ENCODE measurements at regions not wholly inside any gene's neighbourhood (a gene's known extent, or its start where the extent isn't known, plus 50 kb on each side); places are given as distances from the start of the nearest gene placed in this dataset.
"Not testable (repeated sequence)": the region's sequence is repeated elsewhere in the genome, so short reads cannot be mapped to it uniquely, and the experiment has no call there.

DNA sequence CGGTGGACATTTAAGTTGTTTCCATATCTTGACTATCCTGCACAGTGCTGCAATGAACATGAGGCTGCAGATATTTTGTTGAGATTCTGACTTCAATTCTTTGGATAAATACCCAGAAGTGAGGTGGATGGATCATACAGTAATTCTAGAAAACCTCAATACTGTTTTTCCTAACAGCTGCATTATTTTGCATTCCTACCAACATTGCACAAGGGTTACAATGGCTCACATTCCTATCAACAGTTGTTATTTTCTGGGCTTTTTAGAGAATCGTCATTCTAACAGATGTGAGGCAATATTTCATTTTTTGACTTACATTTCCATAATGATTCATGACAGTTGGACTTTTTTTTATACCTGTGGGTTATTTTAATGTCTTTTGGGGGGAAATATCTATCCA lies 716.9 kb upstream of the ANO3 start:
- no peak for DNase-seq (ENCODE audit: low spot score)

DNA sequence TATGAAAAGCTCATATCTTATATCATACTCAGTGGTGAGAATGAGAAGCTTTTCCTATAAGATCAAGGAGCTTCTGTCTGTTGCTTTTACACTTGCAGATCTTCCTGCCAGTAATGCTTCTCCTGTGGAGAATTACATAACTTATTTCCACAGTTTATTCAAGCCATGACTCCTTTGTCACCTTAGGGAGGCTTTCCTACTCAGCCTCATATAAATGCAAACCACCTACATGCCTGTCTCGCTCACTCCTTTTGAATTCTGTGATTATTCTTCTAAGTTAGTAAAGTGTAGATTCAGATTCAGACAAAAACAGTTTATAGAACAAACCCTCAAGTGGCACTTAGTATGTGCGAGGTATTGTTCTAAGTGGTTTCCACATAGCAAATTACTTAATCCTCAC lies 716.1 kb upstream of the ANO3 start:
- DNase-seq (ENCODE audit: low spot score) = no peak

DNA sequence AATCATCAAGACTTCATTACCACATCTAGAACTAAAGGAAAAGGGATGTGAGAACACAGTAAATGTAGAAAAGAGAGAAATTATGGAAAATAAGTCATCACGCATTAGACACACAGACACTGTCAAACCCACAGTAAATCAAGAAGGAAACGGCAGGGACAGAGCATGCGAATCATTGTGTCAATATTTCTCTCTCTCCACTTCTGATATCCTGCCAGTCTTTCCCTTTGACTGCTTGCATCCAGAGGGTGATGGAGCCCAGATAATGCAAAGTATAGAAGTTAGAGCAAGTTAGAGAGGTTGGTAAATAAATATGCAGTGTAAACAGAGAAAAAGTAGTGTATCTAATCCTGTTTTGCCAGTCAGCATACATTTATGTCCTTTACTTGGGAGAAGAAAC lies 706.8 kb upstream of the ANO3 start:
- DNase-seq (ENCODE audit: low spot score) = no peak

DNA sequence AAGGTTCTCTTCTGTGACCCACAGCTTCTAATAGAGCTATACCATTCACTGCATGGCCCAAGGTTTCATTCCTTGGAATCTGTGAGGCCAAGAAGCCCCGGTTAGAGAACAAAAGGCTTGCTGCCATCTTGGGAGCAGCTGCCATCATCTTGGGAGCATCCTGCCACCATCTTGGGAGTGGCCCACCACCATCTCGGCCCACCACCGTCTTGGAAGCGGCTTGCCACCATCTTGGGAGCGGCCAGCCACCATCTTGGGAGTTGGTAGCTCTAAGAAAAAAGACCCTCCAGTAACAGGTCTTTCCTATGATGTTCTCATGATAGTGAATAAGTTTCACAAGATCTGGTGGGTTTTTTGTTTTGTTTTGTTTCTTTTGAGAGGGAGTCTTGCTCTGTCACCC lies 703.9 kb upstream of the ANO3 start:
- no peak for DNase-seq (ENCODE audit: low spot score)

DNA sequence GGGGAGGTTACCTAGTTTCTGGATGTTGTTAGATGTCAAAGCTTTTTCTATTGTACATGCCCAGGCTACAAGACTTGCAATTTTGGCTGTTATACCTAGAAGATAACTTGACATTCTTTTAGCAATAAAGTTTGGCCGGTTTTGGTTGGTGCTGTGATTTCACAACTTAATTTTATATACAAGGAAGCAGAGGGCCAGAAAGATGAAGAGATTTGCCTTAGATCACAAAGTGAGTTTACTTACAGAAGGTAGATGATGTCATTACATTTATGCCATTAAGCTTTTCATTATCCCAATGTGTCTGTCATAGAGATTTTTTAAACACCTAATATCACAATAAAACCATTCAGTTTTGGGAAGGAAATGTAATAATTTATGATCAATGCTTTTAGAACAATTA lies 698.7 kb upstream of the ANO3 start:
- no peak for DNase-seq (ENCODE audit: low spot score)

DNA sequence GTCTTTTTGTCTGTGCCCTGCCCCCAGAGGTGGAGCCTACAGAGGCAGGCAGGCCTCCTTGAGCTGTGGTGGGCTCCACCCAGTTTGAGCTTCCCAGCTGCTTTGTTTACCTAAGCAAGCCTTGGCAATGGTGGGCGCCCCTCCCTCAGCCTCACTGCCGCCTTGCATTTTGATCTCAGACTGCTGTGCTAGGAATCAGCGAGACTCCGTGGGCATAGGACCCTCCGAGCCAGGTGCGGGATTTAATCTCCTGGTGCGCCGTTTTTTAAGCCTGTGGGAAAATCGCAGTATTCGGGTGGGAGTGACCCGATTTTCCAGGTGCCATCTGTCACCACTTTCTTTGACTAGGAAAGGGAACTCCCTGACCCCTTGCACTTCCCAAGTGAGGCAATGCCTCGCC lies 682.7 kb upstream of the ANO3 start:
- DNase-seq (ENCODE audit: low spot score) = not testable (repeated sequence)

DNA sequence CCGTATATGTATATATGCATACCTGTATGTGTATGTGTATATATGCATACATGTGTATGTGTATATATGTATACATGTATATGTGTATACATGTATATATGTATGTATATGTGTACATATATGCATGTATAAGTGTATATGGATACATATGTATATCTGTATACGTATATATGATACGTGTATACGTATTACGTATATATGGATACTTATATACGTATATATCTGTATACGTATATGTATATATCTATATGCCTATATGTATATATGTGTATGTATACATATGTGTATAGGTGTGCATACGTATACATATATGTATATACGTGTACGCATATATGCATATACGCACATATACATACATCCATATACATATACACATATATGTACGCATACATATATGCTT lies 681.6 kb upstream of the ANO3 start:
- no peak for DNase-seq (ENCODE audit: low spot score)

DNA sequence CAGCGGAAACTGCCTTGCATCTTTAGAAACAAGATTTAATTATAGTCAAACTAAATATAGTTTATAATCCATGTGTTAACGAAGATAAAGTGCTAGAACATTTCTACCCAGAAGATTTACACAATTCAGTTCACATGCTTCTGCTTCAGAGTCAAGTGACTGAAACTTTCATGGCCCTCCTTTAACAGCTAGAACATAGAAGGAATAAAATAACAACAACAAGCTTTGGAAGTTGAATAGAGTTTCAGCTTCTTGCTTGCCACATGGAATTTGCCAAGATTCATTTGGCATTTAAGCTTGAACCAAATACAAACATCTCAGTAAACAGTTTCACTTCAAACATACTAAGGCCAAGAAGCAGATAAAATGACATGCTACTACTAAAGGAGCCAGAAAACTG lies 676.3 kb upstream of the ANO3 start:
- no peak for DNase-seq (ENCODE audit: low spot score)

DNA sequence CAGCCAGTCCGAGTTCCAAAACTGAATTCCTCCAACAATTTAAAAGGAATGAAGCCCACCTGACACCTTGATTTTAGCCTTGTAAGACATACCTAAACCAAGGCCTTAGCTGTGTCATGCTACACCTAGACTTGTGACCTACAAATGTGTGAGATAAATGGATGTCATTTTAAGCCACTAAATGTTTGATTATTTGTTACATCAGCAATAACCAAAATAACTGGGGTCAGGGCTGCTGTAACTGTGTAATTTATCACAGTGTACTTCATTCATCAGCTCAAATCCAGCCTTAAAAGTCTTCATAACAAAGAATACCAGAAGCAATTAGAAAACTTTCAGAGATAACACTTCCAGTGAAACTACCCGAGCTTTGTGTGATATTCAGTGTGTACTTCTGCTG lies 673.0 kb upstream of the ANO3 start:
- DNase-seq (ENCODE audit: low spot score) = no peak

DNA sequence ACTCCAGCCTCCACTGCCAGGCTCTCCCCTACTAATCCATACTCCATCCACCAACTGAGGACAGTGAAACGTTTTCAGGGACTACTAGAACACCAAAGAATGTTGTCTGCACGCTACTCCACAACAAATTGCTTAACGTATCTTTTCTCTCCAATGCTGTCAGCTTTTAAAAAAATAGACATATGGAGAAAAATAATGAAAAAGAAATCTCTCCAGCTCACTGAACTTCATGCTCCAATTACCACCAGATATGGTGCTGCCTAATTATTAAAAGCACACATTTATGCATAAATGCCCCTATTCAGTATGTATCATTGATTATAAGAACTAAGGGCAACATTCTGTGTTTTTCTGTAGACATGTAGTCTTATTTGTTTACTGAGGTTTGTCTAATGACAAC lies 672.2 kb upstream of the ANO3 start:
- no peak for DNase-seq (ENCODE audit: low spot score)

DNA sequence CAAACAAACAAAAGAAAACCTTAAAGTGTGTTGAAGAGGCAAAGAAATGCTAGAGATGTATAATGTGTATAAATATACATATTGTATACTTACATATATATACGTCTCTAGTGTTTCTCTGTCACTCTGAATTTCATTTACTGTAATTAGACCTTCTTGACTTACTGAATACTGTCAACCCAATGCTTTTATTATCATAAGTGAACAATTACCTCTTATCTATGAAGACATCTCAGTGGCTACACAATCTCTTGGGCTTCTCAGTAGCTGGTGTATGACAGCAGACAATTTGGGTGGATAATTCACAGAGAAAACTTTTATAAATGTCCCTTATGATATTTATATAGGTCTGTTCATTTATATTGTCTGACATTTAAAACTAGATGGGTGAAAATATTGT lies 664.1 kb upstream of the ANO3 start:
- DNase-seq (ENCODE audit: low spot score) = no peak

DNA sequence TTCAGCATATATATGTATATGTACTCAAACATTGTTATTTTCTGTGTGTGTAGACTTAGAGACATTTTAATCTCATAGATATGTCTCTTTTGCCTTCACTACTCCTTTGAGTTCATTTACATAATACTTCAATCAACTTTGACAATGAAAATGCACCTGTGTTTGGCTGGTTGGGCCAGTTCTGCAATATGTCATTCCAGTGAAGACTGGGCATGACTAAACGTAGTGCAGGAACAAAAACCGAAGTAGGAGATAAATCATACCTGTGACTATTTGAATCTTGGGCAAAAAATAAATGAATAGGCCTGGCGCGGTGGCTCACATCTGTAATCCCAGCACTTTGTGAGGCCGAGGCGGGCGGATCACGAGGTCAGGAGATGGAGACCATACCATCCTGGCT lies 640.0 kb upstream of the ANO3 start:
- DNase-seq (ENCODE audit: low spot score) = no peak

DNA sequence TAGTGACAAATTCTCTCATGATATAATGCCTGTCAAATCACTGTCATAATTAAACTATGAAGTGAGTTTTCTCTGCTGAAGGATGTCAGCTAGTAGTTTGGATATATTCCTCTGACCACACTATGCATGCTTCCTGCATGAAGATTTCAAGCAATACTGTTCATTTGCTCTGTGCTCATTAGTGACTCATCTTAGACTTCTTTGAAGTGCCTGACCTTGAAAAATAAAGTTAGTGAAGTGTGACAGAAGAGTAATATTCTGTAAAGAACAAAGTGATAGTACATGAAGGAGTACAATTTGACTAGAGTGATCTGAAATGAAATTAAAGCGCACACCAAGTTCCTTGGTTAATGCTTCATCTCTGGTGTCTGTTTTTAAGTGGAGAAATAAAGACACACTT lies 629.5 kb upstream of the ANO3 start:
- no peak for DNase-seq (ENCODE audit: low spot score)

DNA sequence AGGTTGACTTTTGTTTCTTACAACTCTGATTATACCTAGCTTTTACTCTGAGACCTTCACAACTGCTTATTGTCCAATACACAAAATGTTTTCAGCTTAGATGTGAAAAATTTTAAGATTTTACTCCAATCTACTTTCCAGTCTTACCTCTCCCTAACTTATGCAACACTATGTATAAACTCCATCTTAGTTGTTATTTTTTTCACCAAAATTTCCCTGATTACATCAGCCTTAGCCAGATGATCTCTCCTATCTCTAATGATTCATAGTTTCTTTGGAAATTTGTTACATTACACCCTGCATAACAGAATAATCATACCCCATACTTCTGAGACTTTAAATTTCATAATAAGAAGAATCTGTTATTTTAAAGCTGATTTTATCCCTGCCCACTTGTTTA lies 621.0 kb upstream of the ANO3 start:
- no peak for DNase-seq (ENCODE audit: low spot score)

DNA sequence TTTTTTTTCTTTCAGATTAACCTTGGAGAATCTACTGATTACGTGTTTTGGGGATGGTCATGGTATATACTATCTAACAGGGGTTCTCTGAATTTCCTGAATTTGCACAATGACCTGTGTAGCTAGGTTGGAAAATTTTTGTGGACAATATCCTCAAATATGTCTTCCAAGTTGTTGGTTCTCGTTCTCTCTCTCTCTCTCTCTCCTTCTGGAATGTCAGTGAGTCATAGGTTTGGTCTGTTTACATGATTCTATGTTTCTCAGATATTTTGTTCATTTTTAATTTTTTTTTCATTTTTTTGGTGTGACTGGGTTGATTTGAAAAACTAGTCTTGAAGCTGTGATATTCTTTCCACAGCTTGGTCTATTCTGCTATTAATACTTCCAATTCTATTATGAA lies 604.0 kb upstream of the ANO3 start:
- DNase-seq (ENCODE audit: low spot score) = no peak

DNA sequence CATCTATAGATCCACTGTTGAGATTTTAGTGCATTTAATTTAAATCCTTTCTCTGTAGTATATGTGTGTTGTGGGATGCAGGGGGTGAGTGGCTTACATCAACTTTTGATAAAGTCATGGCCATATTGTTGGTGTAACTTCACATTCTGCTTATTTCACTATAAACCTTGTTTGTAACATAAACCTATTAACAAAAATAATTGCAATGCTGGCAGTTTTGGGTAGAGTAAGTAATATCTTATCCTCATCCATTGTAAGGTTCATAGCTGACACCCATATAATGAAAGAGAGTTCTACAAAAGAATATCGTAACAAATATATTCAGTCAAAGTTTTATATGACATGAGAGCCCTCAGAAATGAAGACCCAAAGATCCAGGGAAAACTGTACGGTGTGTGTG lies 601.7 kb upstream of the ANO3 start:
- no peak for DNase-seq (ENCODE audit: low spot score)

DNA sequence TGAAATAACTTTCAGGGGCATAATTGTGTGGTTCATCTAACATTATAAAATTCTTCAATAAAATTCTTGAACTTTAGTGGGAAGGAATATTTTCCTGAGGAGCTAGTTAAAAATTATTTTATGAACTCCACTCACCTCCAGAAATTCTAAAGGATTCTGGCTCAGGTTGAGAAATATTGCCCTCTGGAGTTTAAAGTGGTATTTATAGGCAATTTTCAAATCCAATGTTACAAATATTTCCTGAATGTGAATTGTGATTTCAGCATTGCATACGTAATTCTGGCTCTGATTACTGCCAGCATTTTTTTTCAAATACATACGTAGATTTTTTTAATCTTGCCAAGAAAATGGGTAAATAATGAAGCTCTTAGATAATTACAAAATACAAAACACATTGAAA lies 598.2 kb upstream of the ANO3 start:
- no peak for DNase-seq (ENCODE audit: low spot score)

DNA sequence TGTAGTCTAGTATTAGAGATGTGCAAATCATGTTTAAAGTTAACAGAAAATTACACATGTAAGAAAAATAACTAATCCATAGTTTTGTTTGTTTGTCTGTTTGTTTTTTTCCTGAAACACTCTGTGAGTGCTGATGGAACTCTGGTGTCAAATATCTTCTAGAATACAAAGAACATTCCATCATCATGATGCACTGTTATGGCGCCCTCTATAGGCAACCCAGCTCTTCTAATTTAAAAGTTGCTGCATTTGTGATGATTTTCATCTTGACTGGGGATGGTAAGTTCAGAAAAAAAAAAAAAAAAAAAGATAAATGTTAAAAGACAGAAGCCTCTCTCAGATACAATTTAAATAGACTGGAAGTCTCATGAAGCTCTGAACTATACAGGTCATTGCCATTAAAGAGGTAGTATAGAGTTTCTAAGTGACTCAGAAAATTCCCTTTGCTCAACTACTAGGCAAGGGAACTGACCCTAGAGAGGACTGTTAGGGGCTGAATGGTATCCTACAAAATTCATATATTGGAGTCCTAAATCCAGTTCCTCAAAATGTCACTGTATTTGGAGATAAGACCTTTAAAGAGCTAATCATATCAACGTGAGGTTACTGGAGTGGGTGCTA lies 597.2 kb upstream of the ANO3 start:
- DNase-seq (ENCODE audit: low spot score) = no peak

DNA sequence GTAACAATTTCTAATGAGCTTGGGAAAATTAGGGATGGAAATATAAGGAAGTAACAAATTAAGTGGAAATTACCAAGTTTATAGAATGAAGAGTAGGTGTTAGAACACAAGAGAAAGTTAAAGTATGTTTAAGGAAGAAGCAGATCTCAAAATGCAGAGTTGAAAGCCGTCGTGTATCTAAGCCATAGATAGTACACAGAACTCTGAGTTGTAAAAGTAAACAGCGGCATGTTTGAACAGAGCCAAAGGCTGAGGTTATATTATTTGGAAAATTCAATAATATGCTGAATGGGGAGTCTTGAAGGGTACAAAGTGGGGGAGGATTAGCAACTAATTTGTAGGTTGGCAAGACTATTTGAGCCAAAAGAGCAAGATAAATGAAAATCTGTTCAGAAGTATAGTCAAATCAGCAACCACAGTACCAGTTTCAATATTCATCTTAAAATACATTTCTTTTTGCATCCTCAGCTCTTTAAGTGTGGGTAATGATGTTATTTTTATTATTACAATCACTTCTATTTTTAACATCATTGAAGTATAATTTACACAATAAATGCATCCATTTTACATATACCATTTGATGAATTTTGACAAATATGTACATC lies 594.8 kb upstream of the ANO3 start:
- no peak for DNase-seq (ENCODE audit: low spot score)

DNA sequence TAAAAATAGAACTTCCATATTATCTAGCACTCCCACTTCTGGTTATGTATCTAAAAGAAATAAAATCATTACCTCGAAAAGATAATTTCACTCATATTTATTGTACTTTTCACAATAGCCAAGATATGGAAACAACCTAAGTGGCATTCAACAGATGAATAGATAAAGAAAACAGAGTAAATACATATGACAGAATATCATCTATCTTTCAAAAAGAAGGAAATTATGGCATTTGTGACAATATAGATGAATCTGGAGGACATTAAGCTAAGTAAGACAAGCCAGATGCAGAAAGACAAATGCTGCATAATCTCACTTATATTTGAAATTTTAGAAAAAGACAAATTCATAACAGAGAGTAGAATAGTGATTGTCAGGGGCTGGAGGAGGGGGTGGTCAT lies 590.0 kb upstream of the ANO3 start:
- DNase-seq (ENCODE audit: low spot score) = no peak

DNA sequence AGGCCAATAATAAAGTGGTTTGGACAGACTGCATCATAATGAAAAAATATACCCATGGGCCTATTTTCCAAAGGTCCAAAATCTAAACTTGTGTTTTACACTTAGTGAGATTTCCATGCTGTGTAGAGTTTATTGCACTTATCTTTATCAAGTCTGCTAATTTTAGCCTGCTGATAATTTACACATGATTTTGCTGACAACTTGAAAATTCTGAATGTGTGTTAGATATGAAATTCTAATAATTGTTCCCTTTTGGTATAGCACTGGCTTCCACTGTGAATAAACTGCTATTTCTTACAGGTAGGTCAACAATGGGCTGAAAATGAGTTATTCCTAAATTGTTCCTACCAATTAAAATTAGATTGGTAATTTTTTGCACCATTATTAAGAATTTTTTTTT lies 589.1 kb upstream of the ANO3 start:
- no peak for DNase-seq (ENCODE audit: low spot score)

DNA sequence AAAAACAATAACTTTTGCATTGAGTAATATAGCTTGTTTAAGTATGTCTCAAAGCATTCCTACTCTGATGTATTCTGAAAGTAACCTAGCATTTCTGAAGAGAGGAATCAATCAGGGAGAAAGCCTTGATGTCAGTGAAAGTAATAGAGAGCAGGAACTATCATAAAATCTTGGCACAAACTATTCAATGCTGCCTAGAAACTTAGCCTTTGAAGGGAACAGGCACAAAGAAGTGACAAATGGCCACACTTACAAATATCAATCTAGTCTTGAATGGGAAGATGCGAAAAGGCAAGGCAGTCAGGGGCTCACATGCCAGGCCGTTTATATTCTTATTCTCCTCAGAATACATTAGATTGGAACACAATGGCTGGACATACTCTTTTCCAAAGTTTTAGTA lies 576.5 kb upstream of the ANO3 start:
- DNase-seq (ENCODE audit: low spot score) = no peak

DNA sequence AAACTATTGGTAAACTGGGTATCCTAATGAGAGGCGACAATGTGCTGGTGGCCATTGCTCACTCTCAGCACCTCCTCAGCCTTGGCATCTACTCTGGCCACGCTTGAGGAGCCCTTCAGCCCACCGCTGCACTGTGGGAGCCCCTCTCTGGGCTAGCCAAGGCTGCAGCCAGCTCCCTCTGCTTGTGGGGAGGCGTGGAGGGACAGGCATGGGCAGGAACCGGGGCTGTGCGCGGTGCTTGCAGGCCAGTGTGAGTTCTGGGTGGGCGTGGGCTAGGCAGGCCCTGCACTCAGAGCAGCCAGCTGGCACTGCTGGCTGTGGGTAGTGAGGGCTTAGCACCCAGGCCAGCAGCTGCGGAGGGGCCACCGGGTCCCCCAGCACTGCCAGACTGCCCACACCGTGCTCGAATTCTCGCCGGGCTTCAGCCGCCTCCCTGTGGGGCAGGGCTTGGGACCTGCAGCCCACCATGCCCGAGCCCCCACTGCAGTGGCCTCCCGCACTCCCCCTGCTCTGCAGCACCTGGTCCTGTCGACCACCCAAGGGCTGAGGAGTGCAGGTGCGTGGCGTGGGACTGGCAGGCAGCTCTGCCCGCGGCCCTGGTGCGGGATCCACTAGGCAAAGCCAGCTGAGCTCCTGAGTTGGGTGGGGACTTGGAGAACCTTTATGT lies 575.9 kb upstream of the ANO3 start:
- no peak for DNase-seq (ENCODE audit: low spot score)

DNA sequence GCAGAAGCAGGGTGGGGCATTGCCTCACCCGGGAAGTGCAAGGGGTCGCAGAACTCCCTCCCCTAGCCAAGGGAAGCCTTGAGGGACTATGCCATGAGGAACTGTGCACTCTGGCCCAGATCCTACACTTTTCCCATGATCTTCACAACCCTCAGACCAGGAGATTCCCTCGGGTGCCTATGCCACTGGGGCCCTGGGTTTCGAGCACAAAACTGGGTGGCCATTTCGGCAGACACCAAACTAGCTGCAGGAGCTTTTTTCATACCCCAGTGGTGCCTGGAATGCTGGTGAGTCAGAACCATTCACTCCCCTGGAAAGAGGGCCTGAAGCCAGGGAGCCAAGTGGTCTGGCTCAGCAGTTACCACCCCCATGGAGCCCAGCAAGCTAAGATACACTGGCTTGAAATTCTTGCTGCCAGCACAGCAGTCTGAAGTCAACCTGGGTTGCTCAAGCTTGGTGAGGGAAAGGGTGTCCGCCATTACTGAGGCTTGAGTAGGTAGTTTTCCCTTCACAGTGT lies 573.7 kb upstream of the ANO3 start:
- DNase-seq (ENCODE audit: low spot score) = no peak
